ENCODE measurements at regions not wholly inside any gene's neighbourhood (a gene's known extent, or its start where the extent isn't known, plus 50 kb on each side); places are given as distances from the start of the nearest gene placed in this dataset.

DNA sequence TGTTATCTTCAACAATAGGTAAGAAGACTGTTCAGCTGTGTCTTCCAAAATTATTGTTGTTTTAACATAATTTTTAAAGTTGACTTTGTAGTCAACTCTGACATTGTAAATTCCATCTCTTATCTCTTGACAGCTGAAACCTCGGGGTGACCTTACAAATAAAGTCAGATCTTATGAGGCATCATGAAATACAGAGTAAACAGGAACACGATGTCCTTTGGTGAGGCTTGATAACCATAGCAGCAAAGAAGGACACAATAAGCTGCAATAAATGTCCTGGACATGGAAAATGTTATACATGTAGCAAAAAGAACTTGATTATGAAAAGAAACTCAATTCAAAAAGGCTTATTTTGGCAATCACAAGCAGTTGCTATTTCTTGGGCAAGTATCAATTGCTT, 618.9 kb upstream of the SLC39A10 start:
- H3K4me2 ChIP-seq (replicated peaks; ENCODE audit: extremely low read depth, low read length, poor library complexity, severe bottlenecking), result no peak overlapping the region
- no peak overlapping the region for H3K4me3 Mint-ChIP-seq
- no peak overlapping the region for H3K27ac ChIP-seq (ENCODE audit: low read depth in 1 of 2, low read length in 2 of 2)
- H3K27ac Mint-ChIP-seq, result no peak overlapping the region
- no peaks in the 10 kb centered on the region for H3K27me3 Mint-ChIP-seq (ENCODE audit: low read depth in 3 of 3)
- H3K9me3 Mint-ChIP-seq, result peaks cover 0 to 4% (median 0%) of the 10 kb centered on the region in 7 donors
- H3K79me2 ChIP-seq (ENCODE audit: insufficient read depth, low read length), result no peaks in the 10 kb centered on the region
- H2AFZ ChIP-seq (ENCODE audit: insufficient read depth, low read depth, low read length, poor library complexity, severe bottlenecking), result no peak overlapping the region
- TF ChIP-seq, protein P1, sequence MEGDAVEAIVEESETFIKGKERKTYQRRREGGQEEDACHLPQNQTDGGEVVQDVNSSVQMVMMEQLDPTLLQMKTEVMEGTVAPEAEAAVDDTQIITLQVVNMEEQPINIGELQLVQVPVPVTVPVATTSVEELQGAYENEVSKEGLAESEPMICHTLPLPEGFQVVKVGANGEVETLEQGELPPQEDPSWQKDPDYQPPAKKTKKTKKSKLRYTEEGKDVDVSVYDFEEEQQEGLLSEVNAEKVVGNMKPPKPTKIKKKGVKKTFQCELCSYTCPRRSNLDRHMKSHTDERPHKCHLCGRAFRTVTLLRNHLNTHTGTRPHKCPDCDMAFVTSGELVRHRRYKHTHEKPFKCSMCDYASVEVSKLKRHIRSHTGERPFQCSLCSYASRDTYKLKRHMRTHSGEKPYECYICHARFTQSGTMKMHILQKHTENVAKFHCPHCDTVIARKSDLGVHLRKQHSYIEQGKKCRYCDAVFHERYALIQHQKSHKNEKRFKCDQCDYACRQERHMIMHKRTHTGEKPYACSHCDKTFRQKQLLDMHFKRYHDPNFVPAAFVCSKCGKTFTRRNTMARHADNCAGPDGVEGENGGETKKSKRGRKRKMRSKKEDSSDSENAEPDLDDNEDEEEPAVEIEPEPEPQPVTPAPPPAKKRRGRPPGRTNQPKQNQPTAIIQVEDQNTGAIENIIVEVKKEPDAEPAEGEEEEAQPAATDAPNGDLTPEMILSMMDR (IDR thresholded peaks at IDR 0.05), result no peak
- no peaks in the 10 kb centered on the region for H3K27me3 ChIP-seq (ENCODE audit: control insufficient read depth in 2 of 2, insufficient read depth in 2 of 2, low read length in 2 of 2)
- no peak overlapping the region for H3K4me3 ChIP-seq (replicated peaks in 1 of 3; ENCODE audit: low read depth in 2 of 3, low read length in 3 of 3)
- WGBS (ENCODE audit: insufficient coverage), result 56% methylated on average over 1 of the region's 2 CpGs
- H3K36me3 Mint-ChIP-seq, result no peaks in the 10 kb centered on the region
- no peaks in the 10 kb centered on the region for H3K4me1 Mint-ChIP-seq
- no peak for DNase-seq
- H4K20me1 ChIP-seq (ENCODE audit: insufficient read depth, low read length), result no peaks in the 10 kb centered on the region
- no peaks in the 10 kb centered on the region for H3K4me1 ChIP-seq (ENCODE audit: control insufficient read depth in 1 of 2, insufficient read depth in 2 of 2, low read length in 2 of 2)
- no peaks in the 10 kb centered on the region for H3K9me3 ChIP-seq (replicated peaks in 1 of 2; ENCODE audit: control insufficient read depth in 1 of 2, insufficient read depth in 1 of 2, low read length in 2 of 2)
- no peaks in the 10 kb centered on the region for H3K36me3 ChIP-seq (replicated peaks in 1 of 2; ENCODE audit: control insufficient read depth in 1 of 2, insufficient read depth in 2 of 2, low read length in 2 of 2)
- intact Hi-C loops (cut with micrococcal nuclease), result no loop called here
- no peak overlapping the region for H3K9ac ChIP-seq (ENCODE audit: insufficient read depth, low read length, poor library complexity, severe bottlenecking)

DNA sequence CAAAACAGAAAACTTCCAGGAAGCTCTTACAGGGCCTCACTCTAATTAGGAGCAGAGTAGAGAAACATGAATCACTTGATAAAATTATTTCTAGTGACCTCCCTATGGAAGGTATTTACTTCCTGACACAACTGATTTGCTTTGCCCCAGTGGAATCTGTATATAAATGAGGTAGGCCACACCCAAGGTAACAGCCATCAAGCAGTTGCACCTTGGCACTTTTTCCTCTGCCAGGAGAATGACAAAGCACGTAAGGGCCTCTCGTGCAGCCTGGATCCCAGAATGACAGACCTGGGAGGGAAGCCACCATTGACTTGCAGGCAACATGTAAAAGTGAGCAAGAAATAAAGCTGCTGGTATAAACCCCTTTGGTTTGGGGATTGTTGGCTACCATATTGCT, 620.0 kb upstream of the SLC39A10 start:
- Histone ChIP-seq H3K4me2 (replicated peaks; ENCODE audit: extremely low read depth, low read length, poor library complexity, severe bottlenecking) (no peak overlapping the region), H4K20me1 (ENCODE audit: insufficient read depth, low read length) (no peaks in the 10 kb centered on the region), H3K27ac (ENCODE audit: low read depth in 1 of 2, low read length in 2 of 2) (no peak overlapping the region), H3K9ac (ENCODE audit: insufficient read depth, low read length, poor library complexity, severe bottlenecking) (no peak overlapping the region), H3K27me3 (ENCODE audit: control insufficient read depth in 2 of 2, insufficient read depth in 2 of 2, low read length in 2 of 2) (no peaks in the 10 kb centered on the region), H3K4me1 (ENCODE audit: control insufficient read depth in 1 of 2, insufficient read depth in 2 of 2, low read length in 2 of 2) (no peaks in the 10 kb centered on the region), H3K36me3 (replicated peaks in 1 of 2; ENCODE audit: control insufficient read depth in 1 of 2, insufficient read depth in 2 of 2, low read length in 2 of 2) (no peaks in the 10 kb centered on the region), H3K4me3 (replicated peaks in 1 of 3; ENCODE audit: low read depth in 2 of 3, low read length in 3 of 3) (no peak overlapping the region), H3K9me3 (replicated peaks in 1 of 2; ENCODE audit: control insufficient read depth in 1 of 2, insufficient read depth in 1 of 2, low read length in 2 of 2) (no peaks in the 10 kb centered on the region), H3K79me2 (ENCODE audit: insufficient read depth, low read length) (no peaks in the 10 kb centered on the region), H2AFZ (ENCODE audit: insufficient read depth, low read depth, low read length, poor library complexity, severe bottlenecking) (no peak overlapping the region)
- Mint-ChIP-seq H3K27me3 (ENCODE audit: low read depth in 3 of 3) (no peaks in the 10 kb centered on the region), H3K36me3 (no peaks in the 10 kb centered on the region), H3K4me1 (no peaks in the 10 kb centered on the region), H3K27ac (no peak overlapping the region), H3K4me3 (no peak overlapping the region), H3K9me3 (peaks cover 0 to 6% (median 0%) of the 10 kb centered on the region in 7 donors)
- TF ChIP-seq, protein P1 (IDR thresholded peaks at IDR 0.05), result no peak
- 100% methylated on average over 2 of the region's 2 CpGs for WGBS (ENCODE audit: insufficient coverage)
- intact Hi-C loops (cut with micrococcal nuclease), result no loop called here
- no peak for DNase-seq

Measured in CD14-positive monocyte (primary cell).